ENCODE measurements at regions not wholly inside any gene's neighbourhood (a gene's known extent, or its start where the extent isn't known, plus 50 kb on each side); places are given as distances from the start of the nearest gene placed in this dataset.

GRCh38 chrX:40152173-40152711 lies 54.5 kb upstream of the BCOR start:
- Mint-ChIP-seq H3K4me1 (peaks cover 16% of the 10 kb centered on the region), H3K36me3 (ENCODE audit: low read depth) (no peaks in the 10 kb centered on the region), H3K27ac (no peak overlapping the region), H3K4me3 (no peak overlapping the region), H3K9me3 (no peaks in the 10 kb centered on the region), H3K27me3 (no peaks in the 10 kb centered on the region)
- CTCF ChIA-PET = no interaction called here
- POLR2A ChIA-PET = interaction anchor here (1.0 to 3.8 kb wide), 8 partner anchors 18 to 138 kb away, joined by 3 to 37 read pairs (median 7); partner anchors contain the start of gene BCOR
- DNase-seq = no peak

- no peaks in the 10 kb centered on the region for H3K27me3 Mint-ChIP-seq
- ChIA-PET CTCF (no interaction called here), POLR2A (interaction anchor here (1.0 to 3.8 kb wide), 4 partner anchors 19 to 138 kb away, joined by 3 to 37 read pairs (median 10); partner anchors contain the start of gene BCOR)
- H3K4me1 Mint-ChIP-seq = peaks cover 14% of the 10 kb centered on the region
- no peak overlapping the region for H3K27ac Mint-ChIP-seq
- H3K9me3 Mint-ChIP-seq = no peaks in the 10 kb centered on the region
- no peak for DNase-seq
- no peaks in the 10 kb centered on the region for H3K36me3 Mint-ChIP-seq (ENCODE audit: low read depth)
- H3K4me3 Mint-ChIP-seq = no peak overlapping the region
Observed at GRCh38 chrX:40151211-40152172, 53.7 kb upstream of the BCOR start.

GRCh38 chrX:40150503-40150902 lies 52.7 kb upstream of the BCOR start:
- Mint-ChIP-seq H3K36me3 (ENCODE audit: low read depth) (no peaks in the 10 kb centered on the region), H3K4me3 (no peak overlapping the region), H3K9me3 (no peaks in the 10 kb centered on the region), H3K4me1 (peaks cover 14% of the 10 kb centered on the region), H3K27ac (no peak overlapping the region), H3K27me3 (no peaks in the 10 kb centered on the region)
- no peak for DNase-seq
- CTCF ChIA-PET = no interaction called here
- POLR2A ChIA-PET = interaction anchor here (1.9 to 3.8 kb wide), 2 partner anchors 52 to 53 kb away, joined by 5 to 37 read pairs; partner anchors contain the start of gene BCOR

GRCh38 chrX:40149286-40150175 lies 51.8 kb upstream of the BCOR start:
- DNase-seq = no peak
- Mint-ChIP-seq H3K4me3 (no peak overlapping the region), H3K36me3 (ENCODE audit: low read depth) (no peaks in the 10 kb centered on the region), H3K9me3 (no peaks in the 10 kb centered on the region), H3K4me1 (peaks cover 12% of the 10 kb centered on the region), H3K27me3 (no peaks in the 10 kb centered on the region), H3K27ac (no peak overlapping the region)
- ChIA-PET CTCF (no interaction called here), POLR2A (interaction anchor here (0.9 to 1.9 kb wide), 2 partner anchors 22 to 51 kb away, joined by 3 to 5 read pairs; partner anchors contain the start of gene BCOR)

GRCh38 chrX:40148385-40149285 lies 50.9 kb upstream of the BCOR start:
- no peak for DNase-seq
- Mint-ChIP-seq H3K4me1 (peaks cover 11% of the 10 kb centered on the region), H3K27me3 (no peaks in the 10 kb centered on the region), H3K27ac (no peak overlapping the region), H3K36me3 (ENCODE audit: low read depth) (no peaks in the 10 kb centered on the region), H3K4me3 (no peak overlapping the region), H3K9me3 (no peaks in the 10 kb centered on the region)
- CTCF ChIA-PET = no interaction called here
- POLR2A ChIA-PET = interaction anchor here (0.9 to 1.9 kb wide), 2 partner anchors 23 to 51 kb away, joined by 3 to 5 read pairs; partner anchors contain the start of gene BCOR

GRCh38 chrX:40147971-40148370 lies 50.2 kb upstream of the BCOR start:
- no peaks in the 10 kb centered on the region for H3K27me3 Mint-ChIP-seq
- ChIA-PET CTCF (no interaction called here), POLR2A (interaction anchor here (2.6 kb wide), 1 partner anchor 50 kb away, joined by 9 read pairs; the partner anchor contains the start of gene BCOR)
- H3K4me1 Mint-ChIP-seq = peaks cover 8% of the 10 kb centered on the region
- H3K27ac Mint-ChIP-seq = no peak overlapping the region
- no peak overlapping the region for H3K4me3 Mint-ChIP-seq
- H3K9me3 Mint-ChIP-seq = no peaks in the 10 kb centered on the region
- no peak for DNase-seq
- H3K36me3 Mint-ChIP-seq (ENCODE audit: low read depth) = no peaks in the 10 kb centered on the region
